ENCODE measurements at regions not wholly inside any gene's neighbourhood (a gene's known extent, or its start where the extent isn't known, plus 50 kb on each side); places are given as distances from the start of the nearest gene placed in this dataset.
"Not testable (repeated sequence)": the region's sequence is repeated elsewhere in the genome, so short reads cannot be mapped to it uniquely, and the experiment has no call there.

GRCh38 chr2:9730523-9730922 is 99.7 kb upstream of the YWHAQ start:
- TF ChIP-seq SUZ12 (IDR thresholded peaks at IDR 0.05; ENCODE audit: extremely low read depth, insufficient read depth, insufficient read length); ZNF274 (IDR thresholded peaks at IDR 0.05; ENCODE audit: low read depth, low read length); YY1 (IDR thresholded peaks at IDR 0.05; ENCODE audit: insufficient read depth, insufficient read length): not testable (repeated sequence)

Data from NT2/D1 (cell line).